Fibroblast of skin of left quadriceps (primary cell): ENCODE measurements at regions not wholly inside any gene's neighbourhood (a gene's known extent, or its start where the extent isn't known, plus 50 kb on each side); places are given as distances from the start of the nearest gene placed in this dataset.

ENCODE experiments used
- DNase-seq, 2 experiments: peaks; one replicate each; pipeline ENCODE4 v3.0.0-alpha.2; 2013; ENCODE audit warnings: low read depth in 2 of 2

GRCh38 chrX:33465137-33465536, 253.8 kb upstream of the DMD start:
- DNase-seq = no peak

- DNase-seq = no peak
Measured at GRCh38 chrX:33457102-33457501, 245.8 kb upstream of the DMD start.

GRCh38 chrX:33447285-33447684, 235.9 kb upstream of the DMD start:
- no peak for DNase-seq

DNA sequence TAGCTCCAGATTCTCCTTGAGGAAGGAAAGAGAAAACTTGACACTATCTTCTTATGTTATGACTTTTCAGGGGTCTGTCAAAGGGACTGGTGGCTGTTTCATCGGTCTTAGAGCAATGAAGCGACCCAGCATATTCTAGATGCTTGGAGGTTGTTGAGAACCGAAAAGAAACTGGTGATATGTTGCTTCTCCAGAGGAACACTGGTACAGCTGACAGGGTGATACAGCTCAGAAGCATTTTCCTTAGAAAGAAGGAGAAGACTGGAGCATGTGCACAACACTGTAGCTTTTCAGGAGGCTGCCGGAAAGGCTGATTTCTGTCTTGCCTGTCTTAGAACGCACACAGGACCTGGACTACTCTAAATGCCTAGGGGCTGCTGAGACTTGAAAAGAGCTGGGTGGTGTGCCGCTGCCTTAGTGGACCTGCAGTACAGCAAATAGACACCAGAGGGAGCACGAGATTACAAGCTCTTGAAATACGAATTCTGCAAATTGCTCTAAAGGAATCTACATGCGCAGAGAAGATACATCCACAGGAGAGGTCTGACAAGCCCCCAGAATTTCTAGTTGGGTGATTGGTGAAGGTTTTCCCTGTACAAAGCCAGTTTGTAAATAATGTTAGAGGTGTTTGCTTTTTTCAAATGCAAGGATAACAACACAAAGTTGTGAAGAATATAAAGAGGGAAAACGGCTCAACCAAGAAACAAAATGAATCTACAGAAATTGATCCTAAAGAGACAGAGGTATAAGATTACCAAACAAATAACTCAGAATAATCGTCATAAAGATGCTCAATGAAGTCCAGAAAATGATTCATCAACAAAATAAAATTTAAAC, 223.1 kb upstream of the DMD start:
- DNase-seq = peak in 1 of 2 experiments; percentile 3

DNA sequence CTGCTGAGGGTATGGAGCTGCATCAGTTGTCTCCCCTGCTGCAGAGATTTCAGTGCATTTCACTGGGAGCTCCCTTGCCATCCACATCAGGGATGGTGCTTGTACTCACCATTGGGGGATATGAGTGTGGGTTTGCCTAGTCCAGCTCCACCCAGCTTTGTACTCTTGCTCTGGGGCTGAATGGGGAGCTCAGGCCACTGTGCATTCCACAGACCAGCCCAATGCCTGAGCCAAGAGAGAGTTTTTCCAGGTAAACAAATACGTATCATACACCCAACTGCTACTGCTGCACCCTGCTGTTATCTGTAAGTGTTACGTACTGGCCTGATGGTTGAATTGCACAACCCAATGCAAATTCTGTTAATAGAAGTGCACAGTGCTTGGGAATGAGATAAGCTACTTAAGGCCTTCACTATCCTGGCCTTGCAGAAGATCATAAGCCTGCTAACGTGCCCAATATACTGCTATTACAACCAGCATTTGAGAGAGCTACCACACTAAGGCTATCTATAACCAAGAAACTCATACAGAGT, 205.0 kb upstream of the DMD start:
- DNase-seq = no peak

DNA sequence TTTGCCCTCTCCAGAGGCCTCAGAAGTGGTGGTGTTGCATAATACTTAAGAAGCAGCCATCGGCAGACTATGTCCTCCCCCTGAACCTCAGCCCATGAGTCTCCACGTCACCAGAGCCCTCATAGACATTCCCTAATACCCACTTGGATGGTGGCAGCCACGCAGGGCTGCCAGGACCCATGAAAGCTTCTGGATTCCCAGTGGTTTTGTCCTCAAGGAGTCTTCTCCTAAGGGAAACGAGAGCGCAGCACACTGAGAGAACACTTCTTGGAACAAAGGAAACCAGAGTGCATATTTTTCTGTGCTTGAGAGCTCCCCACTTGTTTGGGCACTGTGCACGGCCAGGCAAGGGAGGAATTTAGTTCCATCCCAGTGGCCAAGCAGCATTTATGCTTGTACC, 204.1 kb upstream of the DMD start:
- DNase-seq = no peak

DNA sequence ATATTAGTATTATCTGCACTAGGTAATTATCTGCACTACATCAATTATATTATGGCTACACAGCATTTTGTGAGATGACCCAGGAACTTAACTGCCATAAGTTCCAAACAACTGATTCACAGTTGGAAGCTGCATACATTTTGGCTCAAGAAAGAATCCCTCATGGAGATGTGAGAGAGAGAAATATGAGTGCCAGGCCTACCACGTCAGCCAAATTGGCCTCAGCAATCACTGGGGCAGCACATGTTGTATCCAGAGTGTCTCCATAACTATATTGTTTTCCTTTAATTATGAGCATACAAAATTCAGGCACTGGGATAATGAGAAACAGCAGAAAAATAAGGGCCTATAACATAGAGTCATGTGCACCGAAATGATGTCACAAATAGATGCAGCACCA, 174.2 kb upstream of the DMD start:
- peak in 1 of 2 experiments; percentile 1 for DNase-seq

DNA sequence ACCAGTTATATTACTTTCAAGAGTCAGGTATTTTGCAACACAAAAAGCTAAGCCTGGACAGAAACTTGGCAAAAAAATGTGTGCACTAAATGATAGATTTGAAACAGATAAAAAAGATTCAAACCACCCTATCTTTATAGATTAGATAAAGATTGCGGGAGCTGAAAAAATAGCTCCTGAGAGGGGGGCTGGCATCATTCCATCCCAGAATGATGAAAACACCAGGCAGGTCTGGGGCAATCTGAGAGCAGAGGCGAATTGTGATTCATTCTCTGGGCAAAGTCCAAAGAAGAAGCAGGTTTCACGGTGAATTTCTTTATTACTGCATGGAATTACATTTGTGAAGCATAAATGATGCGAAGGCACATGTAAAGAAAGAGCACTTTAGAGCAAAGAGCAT, 168.5 kb upstream of the DMD start:
- DNase-seq = no peak

DNA sequence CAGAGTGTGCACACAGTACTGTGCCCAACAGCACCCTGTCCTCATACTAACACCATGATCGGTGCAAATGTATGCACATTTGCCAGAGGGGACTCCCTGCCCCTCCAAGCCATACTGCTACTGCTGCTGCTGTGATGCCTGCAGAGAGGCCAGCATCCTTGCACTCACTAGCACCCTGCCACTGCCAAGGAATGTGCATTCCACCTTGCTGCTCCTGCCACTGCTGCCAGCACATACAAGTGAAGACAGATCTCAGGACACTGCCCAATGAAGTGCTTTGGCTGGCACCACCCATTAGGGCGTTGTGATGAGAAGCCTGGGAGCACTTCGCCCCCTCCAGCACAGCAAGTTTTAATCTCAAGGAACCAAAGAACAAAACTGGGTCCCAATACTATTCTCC, 146.3 kb upstream of the DMD start:
- DNase-seq = no peak

DNA sequence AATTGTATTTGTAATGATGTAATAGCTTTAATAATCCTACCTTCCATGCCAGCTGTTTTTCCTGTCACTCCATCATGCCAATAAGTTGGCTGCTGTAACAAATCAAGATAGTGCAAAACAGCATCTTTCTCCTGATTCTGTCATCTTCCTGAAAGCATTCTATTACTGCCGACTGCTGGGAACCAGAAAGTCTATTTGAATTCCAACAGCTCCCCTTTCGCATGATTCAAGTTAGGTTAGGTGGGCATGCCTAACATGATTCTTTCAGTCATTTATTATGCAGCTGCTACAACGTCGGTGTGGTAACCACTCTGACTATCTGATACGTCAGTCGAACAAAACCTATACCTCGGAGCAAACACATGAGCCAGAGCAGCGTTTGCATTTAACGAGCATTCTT, 127.9 kb upstream of the DMD start:
- DNase-seq = no peak

DNA sequence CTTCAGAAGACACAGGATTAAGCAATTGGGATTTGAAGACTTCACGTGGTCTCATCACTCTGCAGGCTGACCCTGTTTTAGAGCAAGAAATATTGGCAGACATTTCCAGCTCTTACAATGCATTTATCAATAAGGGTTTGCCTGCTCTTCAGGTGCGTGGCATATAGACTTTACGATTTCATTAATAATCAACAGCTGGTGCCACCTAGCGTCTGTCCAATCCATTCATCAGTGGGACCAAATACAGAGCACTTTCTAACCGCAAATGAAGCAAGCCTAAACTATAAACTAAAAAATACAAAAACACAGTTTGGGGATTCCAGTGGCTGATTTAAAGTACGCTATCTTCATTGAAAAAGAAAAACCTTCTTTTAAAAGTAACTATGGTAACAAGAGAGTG, 125.4 kb upstream of the DMD start:
- DNase-seq = no peak

GRCh38 chrX:33333271-33333670, 121.9 kb upstream of the DMD start:
- no peak for DNase-seq

GRCh38 chrX:33330798-33331197, 119.4 kb upstream of the DMD start:
- no peak for DNase-seq

- DNase-seq = no peak
Measured at GRCh38 chrX:33324099-33324498, 112.8 kb upstream of the DMD start.

GRCh38 chrX:33307911-33308354, 96.6 kb upstream of the DMD start:
- DNase-seq = peak; percentile 61 to 67

DNA sequence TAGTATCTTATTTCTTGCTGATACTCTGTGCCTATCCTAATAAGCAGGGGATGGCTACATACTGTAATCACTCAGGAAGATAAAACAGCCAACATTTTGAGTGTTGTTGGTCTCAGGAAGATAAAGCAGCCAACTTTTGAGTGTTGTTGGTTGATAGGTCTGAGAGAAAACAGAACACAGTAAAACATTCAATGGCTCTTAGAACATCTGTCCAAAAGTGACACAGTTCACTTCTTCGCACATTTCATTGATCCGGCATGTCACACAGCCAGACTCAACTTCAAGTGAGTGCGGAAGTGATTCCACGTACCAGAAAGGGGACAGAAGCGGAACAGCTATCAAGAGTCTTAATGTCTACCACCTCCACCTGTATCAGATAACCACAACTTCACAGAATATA, 87.3 kb upstream of the DMD start:
- DNase-seq = no peak

- DNase-seq = no peak
Measured at GRCh38 chrX:33285550-33285949, 74.2 kb upstream of the DMD start.

GRCh38 chrX:33277046-33277445, 65.7 kb upstream of the DMD start:
- no peak for DNase-seq

GRCh38 chrX:33273535-33273934, 62.2 kb upstream of the DMD start:
- DNase-seq = no peak

GRCh38 chrX:33272986-33273385, 61.6 kb upstream of the DMD start:
- no peak for DNase-seq
